Panc1 (cell line): ENCODE measurements at regions not wholly inside any gene's neighbourhood (a gene's known extent, or its start where the extent isn't known, plus 50 kb on each side); places are given as distances from the start of the nearest gene placed in this dataset.

Source experiments
- ATAC-seq: fragments of 200-7000 bp; cut with Tn5 transposase; 2 replicates; pipeline ENCODE4 v1.9.1; 2020; ENCODE audit warnings: mild to moderate bottlenecking, moderate library complexity
- BruUV-seq: library from RNA; stranded (reverse); fragments of 400-500 nt; replicated peaks from 2 replicates; lab custom pipeline; 2021; lab: Mats Ljungman, UMichigan
- CTCF ChIA-PET: fragments of 300-600 bp; sonication (Branson Sonifier 250); formaldehyde crosslinking; loops from one replicate; lab custom pipeline; 2022; ENCODE audit warnings: antibody characterized with exemption; lab: Charles Lee
- POLR2A ChIA-PET: fragments of 300-600 bp; sonication (Branson Sonifier 250); formaldehyde crosslinking; loops from one replicate; lab custom pipeline; 2022; ENCODE audit warnings: antibody characterized with exemption; lab: Charles Lee
- DNase-seq: peaks from one replicate; pipeline ENCODE4 v3.0.0-alpha.2; 2010; ENCODE audit warnings: low read depth, low spot score
- H3K27ac ChIP-seq: 2 replicates; pipeline ENCODE4 v1.5.1; 2011; ENCODE audit warnings: mild to moderate bottlenecking, low read length, inconsistent platforms
- H3K27me3 ChIP-seq: fragments of 200-500 bp; sonication (Bioruptor generic); 2 replicates; pipeline ENCODE4 v1.6.0; 2014; ENCODE audit warnings: low read length, inconsistent platforms; ENCODE audit not compliant: control insufficient read depth, insufficient read depth
- H3K36me3 ChIP-seq: fragments of 200-500 bp; sonication (Bioruptor generic); 2 replicates; pipeline ENCODE4 v1.5.1; 2014; ENCODE audit warnings: inconsistent platforms, mild to moderate bottlenecking, low read length, moderate library complexity; ENCODE audit not compliant: control insufficient read depth, insufficient read depth
- H3K4me1 ChIP-seq: 2 replicates; pipeline ENCODE4 v1.5.1; 2011; ENCODE audit warnings: inconsistent platforms, mild to moderate bottlenecking, low read length, moderate library complexity; ENCODE audit not compliant: control insufficient read depth, insufficient read depth
- H3K4me3 ChIP-seq, 2 experiments: 2 replicates each; pipeline ENCODE4 v1.5.1; 2011 to 2012; ENCODE audit warnings: low read depth in 2 of 2, low read length in 2 of 2, mild to moderate bottlenecking in 2 of 2, inconsistent platforms in 1 of 2, moderate library complexity in 1 of 2
- H3K9me3 ChIP-seq: fragments of 200-500 bp; sonication (Bioruptor generic); 2 replicates; pipeline ENCODE4 v1.5.1; 2014; ENCODE audit warnings: low read depth, mild to moderate bottlenecking, inconsistent platforms, low read length, moderate library complexity; ENCODE audit not compliant: control insufficient read depth, insufficient read depth
- POLR2AphosphoS5 ChIP-seq: IDR thresholded peaks from 2 replicates; pipeline ENCODE4 v1.6.1; 2012; ENCODE audit warnings: mild to moderate bottlenecking, low read depth, low read length, moderate library complexity
- REST ChIP-seq, 2 experiments: IDR thresholded peaks; 2 replicates each; pipeline ENCODE4 v1.6.1; 2011 to 2012; ENCODE audit warnings: low read depth in 2 of 2, control low read depth in 1 of 2, low read length in 1 of 2, mild to moderate bottlenecking in 1 of 2, moderate library complexity in 1 of 2; ENCODE audit not compliant: insufficient read depth in 1 of 2
- SIN3A ChIP-seq: IDR thresholded peaks from 2 replicates; pipeline ENCODE4 v1.6.1; 2012; ENCODE audit warnings: low read depth, mild to moderate bottlenecking, low read length, moderate library complexity, borderline replicate concordance; ENCODE audit not compliant: insufficient read depth
- TCF7L2 ChIP-seq: IDR thresholded peaks from 2 replicates; pipeline ENCODE4 v1.6.1; 2011; ENCODE audit warnings: mild to moderate bottlenecking, low read depth, low read length, inconsistent platforms
- in situ Hi-C: cut with HindIII; loops from 2 replicates; pipeline ENCODE4 v1.10.0; 2016; ENCODE audit warnings: low sequenced_read_pairs, low pct_unique_long_range_greater_than_20kb
- intact Hi-C: fragments of 100-400 bp; cut with micrococcal nuclease; formaldehyde crosslinking; loops from one replicate; pipeline ENCODE4 v1.10.0; 2022; ENCODE audit not compliant: unreplicated experiment
- TF ChIP-seq, protein P1 (sequence below): fragments of 450-650 bp; IDR thresholded peaks from 2 replicates; pipeline ENCODE4 v1.5.1; 2017; ENCODE audit warnings: mild to moderate bottlenecking

- no peaks in the 10 kb centered on the region for H3K4me1 ChIP-seq
- in situ Hi-C loops (no loop called here), intact Hi-C loops (no loop called here)
- no peaks in the 10 kb centered on the region for H3K9me3 ChIP-seq
- ATAC-seq (no peak), DNase-seq (no peak)
- H3K27me3 ChIP-seq, result no peaks in the 10 kb centered on the region
- ChIA-PET POLR2A (no interaction called here), CTCF (no interaction called here)
- TF ChIP-seq, protein P1, sequence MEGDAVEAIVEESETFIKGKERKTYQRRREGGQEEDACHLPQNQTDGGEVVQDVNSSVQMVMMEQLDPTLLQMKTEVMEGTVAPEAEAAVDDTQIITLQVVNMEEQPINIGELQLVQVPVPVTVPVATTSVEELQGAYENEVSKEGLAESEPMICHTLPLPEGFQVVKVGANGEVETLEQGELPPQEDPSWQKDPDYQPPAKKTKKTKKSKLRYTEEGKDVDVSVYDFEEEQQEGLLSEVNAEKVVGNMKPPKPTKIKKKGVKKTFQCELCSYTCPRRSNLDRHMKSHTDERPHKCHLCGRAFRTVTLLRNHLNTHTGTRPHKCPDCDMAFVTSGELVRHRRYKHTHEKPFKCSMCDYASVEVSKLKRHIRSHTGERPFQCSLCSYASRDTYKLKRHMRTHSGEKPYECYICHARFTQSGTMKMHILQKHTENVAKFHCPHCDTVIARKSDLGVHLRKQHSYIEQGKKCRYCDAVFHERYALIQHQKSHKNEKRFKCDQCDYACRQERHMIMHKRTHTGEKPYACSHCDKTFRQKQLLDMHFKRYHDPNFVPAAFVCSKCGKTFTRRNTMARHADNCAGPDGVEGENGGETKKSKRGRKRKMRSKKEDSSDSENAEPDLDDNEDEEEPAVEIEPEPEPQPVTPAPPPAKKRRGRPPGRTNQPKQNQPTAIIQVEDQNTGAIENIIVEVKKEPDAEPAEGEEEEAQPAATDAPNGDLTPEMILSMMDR, result no peak
- TF ChIP-seq SIN3A (no peak), POLR2AphosphoS5 (no peak), TCF7L2 (no peak), REST (IDR thresholded peaks at IDR 0.05; ENCODE audit: insufficient read depth in 1 of 2, low read depth in 2 of 2, low read length in 1 of 2) (no peak)
- H3K27ac ChIP-seq, result no peak overlapping the region
- BruUV-seq, result no TSS peak
- H3K4me3 ChIP-seq, result no peak overlapping the region
- no peaks in the 10 kb centered on the region for H3K36me3 ChIP-seq
Measured at GRCh38 chr9:22548625-22549024, 102.0 kb downstream of the DMRTA1 start.

- intact Hi-C loops (no loop called here), in situ Hi-C loops (no loop called here)
- Histone ChIP-seq H3K36me3 (no peaks in the 10 kb centered on the region), H3K27me3 (no peaks in the 10 kb centered on the region), H3K9me3 (no peaks in the 10 kb centered on the region), H3K27ac (no peak overlapping the region), H3K4me1 (no peaks in the 10 kb centered on the region), H3K4me3 (no peak overlapping the region)
- no peak for ATAC-seq
- BruUV-seq, result no TSS peak
- no peak for TF ChIP-seq SIN3A
- TF ChIP-seq POLR2AphosphoS5, result no peak
- TF ChIP-seq REST (IDR thresholded peaks at IDR 0.05; ENCODE audit: insufficient read depth in 1 of 2, low read depth in 2 of 2, low read length in 1 of 2), result no peak
- TF ChIP-seq, protein P1, result no peak
- no peak for TF ChIP-seq TCF7L2
- ChIA-PET POLR2A (no interaction called here), CTCF (no interaction called here)
- no peak for DNase-seq
Measured at GRCh38 chr9:22574740-22575139, 128.1 kb downstream of the DMRTA1 start.
